Neural progenitor cell (in vitro differentiated cells): ENCODE measurements at regions not wholly inside any gene's neighbourhood (a gene's known extent, or its start where the extent isn't known, plus 50 kb on each side); places are given as distances from the start of the nearest gene placed in this dataset.

Experiments
- EZH2 ChIP-seq: fragments of 200-600 bp; sonication (generic); IDR thresholded peaks from 2 replicates; pipeline ENCODE4 v1.6.1; 2017; ENCODE audit warnings: antibody characterized with exemption, mild to moderate bottlenecking, moderate library complexity
- EZH2phosphoT487 ChIP-seq: fragments of 200-600 bp; sonication (generic); IDR thresholded peaks from 2 replicates; pipeline ENCODE4 v1.6.1; 2017; ENCODE audit warnings: antibody characterized with exemption
- TF ChIP-seq, protein P1 (sequence below): fragments of 200-600 bp; sonication (generic); IDR thresholded peaks from 2 replicates; pipeline ENCODE4 v1.5.1; 2017; ENCODE audit warnings: antibody characterized with exemption, mild to moderate bottlenecking

DNA sequence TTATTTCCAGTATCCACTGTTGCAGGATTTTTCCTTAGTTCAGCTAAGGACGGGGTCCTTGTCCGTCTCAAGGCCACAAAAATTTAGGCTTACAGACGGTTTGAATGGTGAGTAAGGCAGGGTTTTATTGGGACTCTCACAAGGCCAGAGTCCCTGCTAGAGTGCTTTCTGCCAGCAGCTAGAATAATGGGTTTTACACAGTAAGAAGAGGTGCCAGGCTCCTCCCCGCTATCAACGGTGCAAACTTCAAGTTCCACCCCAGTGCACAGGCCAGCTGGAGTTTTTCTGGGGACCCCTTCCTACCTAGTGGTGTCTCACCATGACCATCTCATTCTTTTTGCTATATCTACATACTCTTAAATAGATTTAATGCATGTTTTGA, 198.5 kb upstream of the KCTD7 start:
- TF ChIP-seq, protein P1, sequence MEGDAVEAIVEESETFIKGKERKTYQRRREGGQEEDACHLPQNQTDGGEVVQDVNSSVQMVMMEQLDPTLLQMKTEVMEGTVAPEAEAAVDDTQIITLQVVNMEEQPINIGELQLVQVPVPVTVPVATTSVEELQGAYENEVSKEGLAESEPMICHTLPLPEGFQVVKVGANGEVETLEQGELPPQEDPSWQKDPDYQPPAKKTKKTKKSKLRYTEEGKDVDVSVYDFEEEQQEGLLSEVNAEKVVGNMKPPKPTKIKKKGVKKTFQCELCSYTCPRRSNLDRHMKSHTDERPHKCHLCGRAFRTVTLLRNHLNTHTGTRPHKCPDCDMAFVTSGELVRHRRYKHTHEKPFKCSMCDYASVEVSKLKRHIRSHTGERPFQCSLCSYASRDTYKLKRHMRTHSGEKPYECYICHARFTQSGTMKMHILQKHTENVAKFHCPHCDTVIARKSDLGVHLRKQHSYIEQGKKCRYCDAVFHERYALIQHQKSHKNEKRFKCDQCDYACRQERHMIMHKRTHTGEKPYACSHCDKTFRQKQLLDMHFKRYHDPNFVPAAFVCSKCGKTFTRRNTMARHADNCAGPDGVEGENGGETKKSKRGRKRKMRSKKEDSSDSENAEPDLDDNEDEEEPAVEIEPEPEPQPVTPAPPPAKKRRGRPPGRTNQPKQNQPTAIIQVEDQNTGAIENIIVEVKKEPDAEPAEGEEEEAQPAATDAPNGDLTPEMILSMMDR = no peak
- no peak for TF ChIP-seq EZH2
- TF ChIP-seq EZH2phosphoT487 = no peak
